GM18907 (cell line): ENCODE measurements at regions not wholly inside any gene's neighbourhood (a gene's known extent, or its start where the extent isn't known, plus 50 kb on each side); places are given as distances from the start of the nearest gene placed in this dataset.

Source experiments
- ATAC-seq: cut with Tn5 transposase; IDR thresholded peaks from one replicate; pipeline ENCODE4 v1.9.1; 2021; ENCODE audit warnings: mild to moderate bottlenecking, moderate library complexity; ENCODE audit not compliant: unreplicated experiment

DNA sequence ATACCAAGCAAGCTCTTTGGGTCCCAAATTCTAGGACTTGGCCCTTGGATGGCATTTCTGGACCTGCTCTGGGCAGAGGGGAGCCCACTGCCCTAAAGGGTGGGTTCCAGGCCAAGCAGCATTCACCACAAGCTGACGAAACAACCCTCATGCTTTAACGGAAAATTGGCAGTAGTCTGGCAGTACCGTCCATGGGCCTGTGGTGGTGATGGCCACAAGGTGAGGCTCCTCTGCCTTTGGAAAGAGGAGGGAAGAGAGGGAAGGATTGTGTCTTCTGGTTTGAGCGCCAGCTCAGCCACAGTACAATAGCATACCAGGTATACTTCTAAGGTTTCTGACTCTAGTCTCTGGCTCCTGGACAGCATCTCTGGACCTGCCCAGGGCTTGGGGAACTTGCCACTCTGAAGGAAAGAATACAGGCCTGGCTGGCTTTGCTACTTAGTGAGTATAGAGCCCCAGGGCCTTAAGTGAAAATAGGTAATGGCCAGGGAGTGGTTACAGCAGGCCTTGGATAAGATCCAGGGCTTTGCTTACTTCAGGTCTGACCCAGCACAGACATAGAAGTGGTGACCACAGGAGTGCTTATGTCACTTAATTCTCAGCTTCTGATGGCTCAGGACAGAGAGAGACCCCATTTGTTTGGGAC, 595.5 kb downstream of the LMO7 start:
- ATAC-seq = no peak

DNA sequence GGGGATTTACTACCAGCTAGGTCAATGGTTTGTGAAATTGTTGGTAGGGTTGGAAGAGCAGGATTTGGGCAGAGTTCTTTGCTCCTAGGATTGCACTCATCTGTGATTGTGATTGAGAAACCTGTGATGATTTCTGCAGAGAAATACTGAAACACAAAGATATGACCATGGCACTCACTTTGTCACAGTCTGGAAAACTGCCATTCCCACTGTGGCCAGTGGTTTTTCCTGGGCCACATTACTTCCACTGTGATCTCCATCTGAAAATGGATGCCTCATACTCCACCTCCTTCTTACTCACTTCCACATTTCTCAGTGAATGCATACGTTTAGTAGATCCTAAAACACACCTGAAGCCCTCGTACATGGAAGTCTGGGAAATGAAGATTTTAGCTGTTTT, 593.2 kb downstream of the LMO7 start:
- ATAC-seq = no peak

DNA sequence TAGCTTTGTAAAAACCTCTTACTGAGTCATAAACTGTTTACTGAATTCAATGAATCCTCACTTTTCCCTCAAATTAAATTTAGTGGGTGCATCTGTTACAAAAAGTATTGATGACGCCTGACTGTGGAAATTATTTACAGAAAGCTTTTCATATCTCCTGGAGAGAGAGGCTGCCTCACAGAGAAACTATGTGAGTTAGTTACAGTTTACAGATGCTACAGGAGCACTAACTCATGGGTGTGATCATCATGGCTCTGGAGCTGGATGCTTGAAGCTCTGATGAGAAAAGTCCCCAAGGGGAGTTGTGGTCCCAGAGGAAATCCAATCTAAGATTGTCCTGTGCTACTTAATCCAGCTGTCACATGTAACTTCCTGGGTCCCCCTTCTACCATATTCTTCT, 590.8 kb downstream of the LMO7 start:
- ATAC-seq = no peak

DNA sequence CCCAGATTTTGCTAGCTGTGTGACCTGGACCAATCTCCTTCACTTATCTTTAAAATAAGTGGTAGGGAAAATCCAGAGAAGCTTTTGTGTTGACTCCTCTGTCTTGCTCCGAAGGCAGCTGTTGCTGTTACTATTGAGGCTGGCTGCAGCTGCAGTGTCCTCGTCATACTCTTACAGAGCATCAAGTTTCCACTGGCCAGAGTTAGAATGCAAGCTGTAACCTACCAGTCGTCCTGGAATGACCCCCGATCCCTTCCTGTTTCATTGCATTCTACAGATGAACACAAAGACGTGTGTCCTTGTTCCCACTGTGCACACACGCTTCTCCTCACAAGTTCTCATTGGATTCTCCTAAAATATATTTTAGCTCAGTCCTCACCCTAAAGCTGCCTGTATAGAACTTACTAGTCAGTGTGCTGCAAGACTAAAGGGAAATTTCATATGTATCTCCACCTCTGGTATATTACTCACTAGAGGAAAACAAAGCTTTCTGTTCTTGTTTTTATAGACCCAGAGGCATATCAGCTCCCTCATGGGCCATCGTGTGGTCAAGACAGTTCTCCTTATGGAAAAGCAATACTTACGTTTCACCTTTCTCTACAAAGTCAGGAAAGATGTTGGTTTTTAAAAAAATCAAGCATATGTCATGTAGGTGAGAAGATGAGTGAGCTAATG, 589.8 kb downstream of the LMO7 start:
- ATAC-seq = no peak

DNA sequence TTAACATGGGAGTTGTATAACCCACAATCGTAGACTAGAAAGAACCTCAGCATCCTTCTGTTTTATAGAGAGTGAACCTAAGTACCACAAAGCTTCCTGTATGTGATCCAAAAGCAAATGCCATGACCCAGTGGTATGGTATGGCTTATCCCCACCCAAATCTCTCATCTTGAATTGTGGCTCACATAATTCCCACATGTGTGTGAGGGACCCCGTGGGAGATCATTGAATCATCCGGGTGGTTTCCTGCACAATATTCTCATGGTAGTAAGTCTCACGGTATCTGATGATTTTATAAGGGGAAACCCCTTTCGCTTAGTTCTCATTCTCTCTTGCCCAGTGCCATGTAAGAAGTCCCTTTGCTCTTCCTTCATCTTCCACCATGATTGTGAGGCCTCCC, 587.9 kb downstream of the LMO7 start:
- ATAC-seq = no peak

DNA sequence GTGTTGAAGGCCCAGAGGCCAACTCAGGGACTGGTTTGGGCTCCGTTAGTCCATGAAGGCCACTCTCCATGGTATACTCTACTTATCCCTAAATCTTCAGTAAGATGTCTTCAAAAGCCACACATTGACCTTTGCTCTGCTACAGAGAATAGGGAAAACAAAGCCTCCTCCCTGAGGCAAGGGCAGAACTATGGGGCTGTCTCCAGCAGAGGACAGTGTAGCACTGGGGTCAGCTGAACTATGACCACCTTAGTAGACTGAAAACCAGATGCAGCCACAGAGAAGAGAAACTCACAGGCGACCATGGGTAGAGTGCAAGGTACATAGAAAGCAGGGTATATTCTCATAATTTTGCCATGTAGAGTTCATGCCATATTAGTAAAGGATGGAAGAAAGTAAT, 587.4 kb downstream of the LMO7 start:
- ATAC-seq = no peak

DNA sequence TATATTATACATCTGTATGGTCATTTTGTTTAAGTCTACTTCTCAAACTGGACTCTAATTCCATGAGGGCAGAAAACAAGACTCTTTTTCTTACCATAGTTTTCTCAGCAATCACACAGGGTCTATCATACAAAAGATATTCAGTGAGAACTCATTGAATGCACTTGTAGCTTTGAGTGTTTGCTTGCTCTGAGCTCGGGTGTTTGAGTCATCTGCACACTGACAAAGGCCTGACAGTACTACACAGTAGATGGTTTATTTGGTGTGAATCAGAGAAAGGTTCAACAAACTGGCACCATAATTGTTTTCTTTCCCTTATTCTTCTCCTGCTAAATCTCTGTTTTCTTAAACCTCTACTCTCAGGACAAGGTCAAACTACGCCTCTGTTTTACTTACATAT, 586.4 kb downstream of the LMO7 start:
- ATAC-seq = no peak

DNA sequence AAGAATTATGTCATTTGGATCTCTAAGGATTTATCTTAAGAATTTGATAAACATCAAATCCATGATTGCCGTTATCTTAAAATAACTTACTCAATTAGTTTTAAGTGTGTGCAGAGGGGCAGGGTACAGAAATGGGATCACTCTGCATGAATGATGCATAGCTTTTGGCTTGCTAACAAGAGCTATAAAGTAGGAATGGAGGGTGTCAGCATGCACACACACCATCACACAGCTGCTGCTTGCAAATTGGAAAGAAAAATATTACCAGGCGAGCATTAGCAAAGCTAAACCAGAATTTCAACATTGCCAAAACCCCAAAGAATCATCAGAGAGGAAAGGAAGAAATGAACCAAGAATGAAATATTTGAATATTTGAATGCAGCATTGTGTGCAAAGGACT, 580.6 kb downstream of the LMO7 start:
- ATAC-seq = no peak

DNA sequence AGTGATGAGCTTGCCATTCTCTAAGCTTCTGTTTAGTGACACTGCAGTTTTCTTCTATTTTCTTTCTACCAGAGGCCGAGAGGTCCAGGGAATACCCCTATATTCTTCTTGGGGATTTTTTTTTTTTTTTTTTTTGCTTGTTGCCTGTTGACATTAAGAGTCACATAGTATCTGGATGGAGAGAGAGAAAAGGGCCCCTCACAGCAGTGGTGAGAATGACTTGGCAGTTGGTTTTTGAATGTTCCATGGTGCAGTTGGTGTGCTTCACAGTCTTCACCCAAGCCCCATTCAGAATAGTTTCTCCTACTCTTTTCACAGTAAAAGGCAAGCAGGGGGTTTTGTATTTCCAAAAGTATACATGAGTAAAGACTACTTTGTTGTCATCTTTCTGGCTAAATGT, 577.9 kb downstream of the LMO7 start:
- peak; percentile 18 for ATAC-seq

DNA sequence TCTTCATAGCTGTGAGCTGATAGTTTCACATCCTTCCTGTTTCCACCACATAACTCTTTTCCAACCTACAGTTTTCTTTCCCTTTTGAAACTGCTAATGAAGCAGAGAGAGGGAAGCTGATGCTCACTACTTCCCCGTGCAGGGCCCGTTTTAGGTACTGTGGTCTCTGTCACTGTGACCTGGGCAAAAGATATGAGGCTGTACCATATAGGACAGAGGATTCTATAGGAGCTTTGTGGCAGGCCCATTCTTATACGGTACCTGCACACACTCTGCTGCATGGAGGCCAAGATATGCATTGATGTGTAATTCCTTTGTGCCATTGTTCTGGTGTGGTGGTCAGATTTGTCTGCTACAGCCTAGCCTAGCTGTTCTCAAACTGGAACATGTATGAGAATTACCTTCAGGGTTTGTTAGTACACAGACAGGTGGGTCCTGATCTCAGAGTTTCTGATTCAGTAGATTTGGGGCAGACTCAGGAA, 577.3 kb downstream of the LMO7 start:
- peak; percentile 68 for ATAC-seq

DNA sequence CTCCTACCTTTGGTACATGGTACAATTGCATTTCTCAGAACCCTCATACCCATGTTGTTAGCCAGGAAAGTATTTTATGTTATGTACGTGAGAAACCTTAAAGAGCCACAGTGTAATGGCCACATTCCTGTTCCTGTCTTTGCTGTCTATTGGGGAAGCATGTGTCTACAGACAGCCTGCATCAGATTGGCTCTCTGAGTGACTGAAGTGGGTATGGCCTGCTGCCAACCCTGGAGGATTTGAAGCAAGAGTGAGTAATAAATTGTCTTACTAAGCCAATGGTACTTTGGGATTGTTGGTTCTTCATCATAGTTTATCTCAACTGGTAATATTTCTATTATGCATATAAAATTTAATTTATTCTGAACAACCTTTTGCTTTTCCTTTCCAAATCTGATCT, 574.1 kb downstream of the LMO7 start:
- no peak for ATAC-seq

DNA sequence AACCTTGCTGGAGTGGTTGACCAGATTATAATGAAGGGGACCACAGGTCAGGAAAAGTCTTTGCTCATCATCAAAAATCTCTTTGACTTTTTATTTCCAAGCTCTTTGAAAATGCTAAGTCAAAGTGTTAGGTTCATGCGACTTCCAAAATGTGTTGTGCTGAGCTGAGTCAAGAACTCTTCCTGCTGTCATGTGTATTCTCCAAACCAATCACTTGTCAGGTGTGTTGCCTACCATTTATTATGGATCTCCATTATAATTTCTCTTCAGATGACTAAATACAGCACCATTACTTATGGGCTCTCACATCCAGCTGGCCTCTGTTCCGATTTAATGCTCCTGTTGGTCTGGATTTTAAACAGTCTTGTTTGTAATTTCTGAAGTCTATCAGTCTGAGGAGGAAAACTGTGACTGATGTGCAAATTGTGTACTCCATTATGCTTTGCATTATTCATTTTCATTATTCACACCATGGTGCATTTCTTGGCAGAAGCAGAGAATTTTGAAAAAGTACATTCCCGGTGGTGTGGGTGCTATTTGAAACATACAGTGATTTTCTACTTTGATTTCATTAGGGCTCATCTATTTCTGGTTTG, 562.5 kb downstream of the LMO7 start:
- ATAC-seq = no peak

DNA sequence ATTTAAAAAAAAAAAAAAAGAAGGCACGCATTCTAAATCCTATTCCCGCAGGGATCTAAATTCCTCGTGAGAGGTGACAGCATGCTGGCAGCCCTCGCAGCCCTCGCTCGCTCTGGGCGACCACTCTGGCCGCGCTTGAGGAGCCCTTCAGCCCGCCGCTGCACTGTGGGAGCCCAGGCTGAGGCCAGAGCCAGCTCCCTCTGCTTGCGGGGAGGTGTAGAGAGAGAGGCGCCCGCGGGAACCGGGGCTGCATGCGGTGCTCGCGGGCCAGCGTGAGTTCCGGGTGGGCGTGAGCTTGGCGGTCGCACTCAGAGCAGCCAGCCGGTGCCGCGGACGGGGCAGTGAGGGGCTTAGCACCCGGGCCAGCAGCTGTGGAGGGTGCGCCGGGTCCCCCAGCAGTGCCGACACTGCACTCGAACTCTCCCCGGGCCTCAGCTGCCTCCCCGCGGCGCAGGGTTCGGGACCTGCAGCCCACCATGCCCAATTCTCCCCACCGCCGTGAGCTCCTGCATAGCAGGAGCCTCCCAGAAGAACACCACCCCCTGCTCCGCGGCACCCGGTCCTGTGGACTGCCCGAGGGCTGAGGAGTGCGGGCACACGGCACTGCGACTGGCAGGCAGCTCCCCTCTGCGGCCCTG, 553.9 kb downstream of the LMO7 start:
- ATAC-seq = no peak

DNA sequence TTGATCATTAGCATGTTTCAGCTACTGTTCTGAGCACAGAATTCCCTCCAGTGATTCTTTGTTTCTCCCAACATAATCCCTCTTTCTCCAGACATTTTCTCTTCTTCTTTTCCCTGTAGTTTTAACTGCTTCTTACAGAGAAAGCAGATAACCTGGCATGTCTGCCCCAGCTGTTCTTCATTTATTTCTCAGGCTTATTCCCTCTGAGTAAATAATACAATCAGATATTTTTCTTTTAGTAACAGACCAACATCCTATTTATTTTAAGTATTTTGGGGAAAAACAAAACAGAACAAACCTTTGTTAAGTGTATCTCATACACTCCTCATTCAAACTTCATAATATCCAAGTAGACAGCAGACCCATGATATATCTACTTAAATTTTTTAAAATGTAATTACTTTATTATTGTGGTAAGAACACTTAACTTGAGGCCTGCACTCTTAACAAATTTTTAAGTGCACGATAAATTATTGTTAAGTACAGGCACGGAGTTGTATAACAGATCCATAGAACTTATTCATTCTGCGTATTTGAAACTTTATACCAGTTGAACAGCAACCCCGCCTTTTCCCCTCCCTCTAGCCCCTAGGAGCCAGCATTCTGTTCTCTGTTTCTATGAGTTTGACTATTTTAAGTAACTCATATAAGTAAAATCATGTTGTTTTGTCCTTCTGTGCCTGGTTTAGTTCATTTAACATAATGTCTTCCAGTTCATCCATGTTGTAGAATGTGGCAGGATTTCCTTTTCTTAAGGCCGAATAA, 540.0 kb downstream of the LMO7 start:
- ATAC-seq = no peak

DNA sequence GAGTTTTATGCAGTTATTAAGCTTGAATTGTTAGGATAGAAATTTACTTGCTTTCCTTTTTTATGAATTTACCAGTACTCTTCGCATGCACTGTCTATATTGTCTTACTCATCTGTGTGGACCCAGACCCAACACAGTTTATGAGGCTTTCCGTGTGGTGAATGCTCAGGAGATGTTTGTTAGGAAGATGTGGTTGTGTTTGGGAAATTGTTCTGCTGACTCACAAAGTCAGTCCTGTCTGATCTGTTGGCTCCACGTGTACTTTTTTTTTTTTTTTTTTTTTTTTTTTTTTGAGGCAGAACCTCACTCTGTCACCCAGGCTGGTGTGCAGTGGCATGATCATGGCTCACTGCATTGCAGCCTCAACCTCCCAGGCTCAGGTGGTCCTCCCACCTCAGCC, 532.5 kb downstream of the LMO7 start:
- ATAC-seq = no peak

DNA sequence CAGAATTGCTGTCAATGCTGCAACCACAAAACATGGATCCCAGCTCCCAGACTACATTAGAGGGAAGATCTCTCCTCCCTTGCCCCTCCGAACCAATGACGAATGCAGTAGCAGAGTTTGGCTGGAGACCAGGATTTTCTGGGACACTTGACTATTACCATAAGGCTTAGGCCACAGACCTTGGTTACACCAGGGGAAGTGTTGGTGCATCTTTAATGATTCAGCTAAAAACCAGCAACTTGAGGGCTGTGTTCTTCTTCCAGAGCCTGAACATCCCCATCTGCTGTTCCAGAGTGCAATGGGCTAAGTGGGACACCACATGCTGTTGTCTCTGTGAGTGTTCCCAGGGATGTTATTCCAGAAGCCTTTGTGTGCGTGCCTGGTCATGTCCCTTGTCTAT, 528.2 kb downstream of the LMO7 start:
- no peak for ATAC-seq

DNA sequence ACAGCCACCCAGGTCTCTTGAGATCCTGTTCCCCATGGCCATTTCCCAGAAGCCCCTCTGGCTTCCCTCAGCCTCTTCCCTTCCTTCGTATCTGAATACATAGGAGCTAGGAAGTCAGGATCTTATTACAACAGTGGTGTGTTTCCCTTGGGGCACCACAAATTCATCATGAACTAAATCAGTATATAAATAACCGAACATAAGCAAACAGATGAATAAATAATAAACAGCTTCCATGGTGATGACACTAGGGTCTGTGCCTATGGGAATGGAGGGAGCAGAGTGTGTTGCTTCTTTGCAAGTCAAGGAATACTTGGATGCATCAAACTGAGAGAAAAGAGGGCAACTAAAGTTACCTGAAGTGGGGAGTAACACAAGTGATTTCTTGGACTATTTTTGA, 527.6 kb downstream of the LMO7 start:
- no peak for ATAC-seq

DNA sequence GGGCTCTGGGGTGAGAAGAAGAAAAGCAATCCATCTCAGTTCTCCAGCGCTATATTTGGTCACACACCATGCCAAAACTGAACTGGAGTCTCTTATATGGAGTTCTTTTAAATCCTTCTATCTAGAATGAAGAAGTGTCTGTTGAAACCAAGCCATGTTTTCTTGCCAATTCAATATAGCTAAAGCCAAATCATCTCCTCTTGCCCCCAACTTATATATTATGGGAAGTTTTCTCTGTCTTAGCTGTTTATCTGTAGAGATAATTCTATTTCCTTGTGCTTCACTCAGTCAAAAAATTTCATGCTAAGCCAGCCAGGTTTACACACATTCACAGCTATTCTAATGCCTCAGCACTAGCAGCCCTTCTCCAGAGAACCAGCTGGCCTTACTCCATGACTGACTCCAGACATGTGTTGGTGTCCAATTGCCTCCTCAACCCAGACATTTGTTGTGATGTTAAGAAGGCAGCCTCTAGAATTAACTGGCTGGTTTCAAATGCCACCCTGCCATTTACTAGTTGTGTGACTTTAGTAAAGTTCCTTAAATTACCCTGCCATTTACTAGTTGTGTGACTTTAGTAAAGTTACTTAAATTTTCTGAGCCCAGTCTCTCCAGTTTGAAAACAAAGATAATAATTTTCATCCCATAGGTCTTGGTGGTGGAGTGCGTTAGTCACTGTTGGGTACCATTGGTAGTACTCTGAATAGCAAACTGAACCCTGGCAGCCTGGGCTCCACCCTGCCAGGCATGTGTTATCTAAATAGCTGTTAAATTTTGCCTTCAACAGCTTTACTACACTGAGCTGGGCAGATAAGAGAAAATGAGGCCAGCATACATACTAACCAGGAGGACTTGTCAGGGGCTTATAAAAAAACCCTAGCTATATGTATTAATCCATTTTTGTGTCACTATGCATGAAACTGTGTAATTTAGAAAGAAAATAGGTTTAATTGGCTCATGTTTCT, 525.1 kb downstream of the LMO7 start:
- no peak for ATAC-seq

DNA sequence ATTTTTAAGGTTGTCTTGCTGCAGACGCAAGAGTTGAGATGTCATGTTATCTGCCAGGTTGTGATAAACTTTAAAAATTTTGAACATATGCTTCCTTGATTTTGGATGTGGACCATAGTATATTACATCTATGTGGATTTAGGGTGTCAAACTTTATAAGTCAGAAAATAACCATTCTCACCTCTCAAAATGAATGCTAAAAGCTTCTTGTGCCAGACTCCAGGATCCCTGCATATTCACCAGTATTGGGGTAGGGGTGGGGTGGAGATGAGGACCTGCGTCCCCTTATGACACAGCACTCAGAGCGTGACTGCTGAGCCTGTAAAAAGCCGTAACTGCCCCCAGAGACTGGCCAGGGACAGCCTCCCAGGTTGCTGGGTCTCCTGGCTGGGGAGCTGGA, 524.4 kb downstream of the LMO7 start:
- ATAC-seq = no peak

DNA sequence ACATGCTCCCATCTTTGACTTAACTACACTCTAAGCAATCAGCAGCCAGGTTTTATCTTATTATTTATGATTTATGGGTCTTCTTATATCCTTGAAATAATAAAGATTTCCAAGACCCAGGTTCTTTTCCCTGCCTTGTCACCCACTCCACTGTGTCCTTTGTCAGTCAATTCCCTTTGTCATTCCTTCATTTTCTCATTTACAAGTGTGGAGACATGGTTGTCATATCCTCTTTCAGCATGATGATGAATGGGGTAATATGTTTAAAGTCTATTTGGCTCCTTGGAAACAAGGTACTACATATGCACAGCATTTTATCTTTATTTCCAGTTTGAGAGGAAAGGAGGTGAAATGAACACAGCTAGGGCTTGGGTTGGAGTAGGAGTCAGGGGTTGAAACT, 521.8 kb downstream of the LMO7 start:
- ATAC-seq = no peak
